HEK293T (cell line): ENCODE measurements at regions not wholly inside any gene's neighbourhood (a gene's known extent, or its start where the extent isn't known, plus 50 kb on each side); places are given as distances from the start of the nearest gene placed in this dataset.

Experiments
- BHLHE40 ChIP-seq: fragments of 450-650 bp; IDR thresholded peaks from 2 replicates; pipeline ENCODE4 v1.6.1; 2016; ENCODE audit warnings: mild to moderate bottlenecking, moderate library complexity, borderline replicate concordance
- FOXA1 ChIP-seq: fragments of 450-650 bp; IDR thresholded peaks from 2 replicates; pipeline ENCODE4 v1.6.1; 2016; ENCODE audit warnings: mild to moderate bottlenecking
- FOXM1 ChIP-seq: fragments of 450-650 bp; IDR thresholded peaks from 2 replicates; pipeline ENCODE4 v1.6.1; 2017; ENCODE audit warnings: mild to moderate bottlenecking, borderline replicate concordance
- HDGF ChIP-seq: fragments of 450-650 bp; IDR thresholded peaks from 2 replicates; pipeline ENCODE4 v1.6.1; 2017; ENCODE audit warnings: antibody characterized with exemption, borderline replicate concordance
- SUZ12 ChIP-seq: fragments of 450-650 bp; IDR thresholded peaks from 2 replicates; pipeline ENCODE4 v1.6.1; 2016; ENCODE audit warnings: mild to moderate bottlenecking
- TF ChIP-seq, protein P1 (sequence below): fragments of 450-650 bp; IDR thresholded peaks from 2 replicates; pipeline ENCODE4 v1.6.1; 2016

DNA sequence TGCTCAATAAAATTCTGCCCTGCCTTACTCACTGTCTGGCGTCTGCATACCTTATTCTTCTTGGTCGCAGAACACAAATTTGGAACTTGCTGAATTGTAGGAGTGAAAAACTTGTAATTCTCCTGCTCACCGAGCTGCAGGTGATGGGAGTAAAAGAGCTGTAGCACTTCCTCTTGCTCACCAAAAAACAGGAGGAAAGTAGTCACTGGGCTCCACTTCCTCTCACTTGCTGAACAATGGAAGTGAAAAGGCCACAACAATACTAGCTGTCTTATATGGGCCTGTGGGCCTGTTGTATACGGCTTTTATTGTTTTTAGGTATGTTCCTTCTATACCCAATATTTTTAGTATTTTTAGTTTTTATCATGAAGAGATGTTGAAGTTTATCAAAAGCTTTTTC, 978.7 kb downstream of the SLITRK5 start:
- TF ChIP-seq FOXA1: no peak
- no peak for TF ChIP-seq BHLHE40
- TF ChIP-seq FOXM1: no peak
- TF ChIP-seq HDGF: no peak
- TF ChIP-seq SUZ12: no peak
- TF ChIP-seq, protein P1, sequence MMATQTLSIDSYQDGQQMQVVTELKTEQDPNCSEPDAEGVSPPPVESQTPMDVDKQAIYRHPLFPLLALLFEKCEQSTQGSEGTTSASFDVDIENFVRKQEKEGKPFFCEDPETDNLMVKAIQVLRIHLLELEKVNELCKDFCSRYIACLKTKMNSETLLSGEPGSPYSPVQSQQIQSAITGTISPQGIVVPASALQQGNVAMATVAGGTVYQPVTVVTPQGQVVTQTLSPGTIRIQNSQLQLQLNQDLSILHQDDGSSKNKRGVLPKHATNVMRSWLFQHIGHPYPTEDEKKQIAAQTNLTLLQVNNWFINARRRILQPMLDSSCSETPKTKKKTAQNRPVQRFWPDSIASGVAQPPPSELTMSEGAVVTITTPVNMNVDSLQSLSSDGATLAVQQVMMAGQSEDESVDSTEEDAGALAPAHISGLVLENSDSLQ: no peak
